ENCODE measurements at regions not wholly inside any gene's neighbourhood (a gene's known extent, or its start where the extent isn't known, plus 50 kb on each side); places are given as distances from the start of the nearest gene placed in this dataset.
"Not testable (repeated sequence)": the region's sequence is repeated elsewhere in the genome, so short reads cannot be mapped to it uniquely, and the experiment has no call there.

DNA sequence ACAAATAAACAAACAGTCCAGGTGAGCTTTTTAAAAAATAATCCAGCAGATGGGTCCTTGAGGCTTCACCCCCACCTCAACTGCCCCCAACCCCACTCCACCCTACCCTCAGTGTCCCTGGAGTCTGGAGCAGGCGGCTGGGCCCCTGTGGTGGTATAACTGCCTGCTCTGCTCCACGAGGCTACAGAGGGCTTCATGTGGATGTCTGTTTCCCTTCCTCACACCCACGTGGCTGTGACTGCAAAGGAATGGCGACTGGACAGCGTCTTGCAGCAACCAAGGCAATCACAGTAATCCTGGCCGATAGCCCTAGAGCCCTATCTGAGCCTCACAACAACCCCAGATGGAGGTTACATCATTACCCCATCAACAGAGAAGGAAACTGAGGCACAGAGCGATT, 76.5 kb downstream of the SLC2A10 start:
- Histone ChIP-seq H3K27me3 (no peaks in the 10 kb centered on the region), H3K4me1 (no peaks in the 10 kb centered on the region), H3K4me3 (no peak overlapping the region), H3K27ac (no peak overlapping the region), H3K9me3 (no peaks in the 10 kb centered on the region), H3K36me3 (no peaks in the 10 kb centered on the region)
- no peak for DNase-seq
- TF ChIP-seq POLR2A (IDR thresholded peaks at IDR 0.05), result no peak
- TF ChIP-seq, protein P1, sequence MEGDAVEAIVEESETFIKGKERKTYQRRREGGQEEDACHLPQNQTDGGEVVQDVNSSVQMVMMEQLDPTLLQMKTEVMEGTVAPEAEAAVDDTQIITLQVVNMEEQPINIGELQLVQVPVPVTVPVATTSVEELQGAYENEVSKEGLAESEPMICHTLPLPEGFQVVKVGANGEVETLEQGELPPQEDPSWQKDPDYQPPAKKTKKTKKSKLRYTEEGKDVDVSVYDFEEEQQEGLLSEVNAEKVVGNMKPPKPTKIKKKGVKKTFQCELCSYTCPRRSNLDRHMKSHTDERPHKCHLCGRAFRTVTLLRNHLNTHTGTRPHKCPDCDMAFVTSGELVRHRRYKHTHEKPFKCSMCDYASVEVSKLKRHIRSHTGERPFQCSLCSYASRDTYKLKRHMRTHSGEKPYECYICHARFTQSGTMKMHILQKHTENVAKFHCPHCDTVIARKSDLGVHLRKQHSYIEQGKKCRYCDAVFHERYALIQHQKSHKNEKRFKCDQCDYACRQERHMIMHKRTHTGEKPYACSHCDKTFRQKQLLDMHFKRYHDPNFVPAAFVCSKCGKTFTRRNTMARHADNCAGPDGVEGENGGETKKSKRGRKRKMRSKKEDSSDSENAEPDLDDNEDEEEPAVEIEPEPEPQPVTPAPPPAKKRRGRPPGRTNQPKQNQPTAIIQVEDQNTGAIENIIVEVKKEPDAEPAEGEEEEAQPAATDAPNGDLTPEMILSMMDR (IDR thresholded peaks at IDR 0.05), result no peak

DNA sequence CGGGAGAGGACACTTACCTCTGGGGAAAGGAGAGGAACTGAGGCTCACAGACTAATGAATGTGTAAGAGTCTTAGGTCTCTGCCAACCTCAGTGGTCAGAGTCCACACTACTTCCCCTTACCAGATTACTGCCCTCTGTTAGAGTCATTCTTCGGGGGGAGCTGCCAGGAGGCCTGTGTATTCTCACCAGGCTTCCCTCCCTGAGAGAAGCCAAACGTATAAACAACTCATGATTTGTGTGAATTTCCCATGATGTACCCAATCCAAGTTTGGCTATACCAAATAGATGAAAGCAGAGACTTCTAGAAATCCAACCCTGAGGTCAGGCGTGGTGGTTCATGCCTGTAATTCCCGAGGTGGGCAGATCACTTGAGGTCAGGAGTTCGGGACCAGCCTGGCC, 77.1 kb downstream of the SLC2A10 start:
- H3K4me1 ChIP-seq, result no peaks in the 10 kb centered on the region
- H3K27me3 ChIP-seq, result no peaks in the 10 kb centered on the region
- TF ChIP-seq POLR2A (IDR thresholded peaks at IDR 0.05), result no peak
- TF ChIP-seq, protein P1 (IDR thresholded peaks at IDR 0.05), result no peak
- H3K4me3 ChIP-seq, result no peak overlapping the region
- no peaks in the 10 kb centered on the region for H3K36me3 ChIP-seq
- H3K9me3 ChIP-seq, result no peaks in the 10 kb centered on the region
- no peak for DNase-seq
- no peak overlapping the region for H3K27ac ChIP-seq

DNA sequence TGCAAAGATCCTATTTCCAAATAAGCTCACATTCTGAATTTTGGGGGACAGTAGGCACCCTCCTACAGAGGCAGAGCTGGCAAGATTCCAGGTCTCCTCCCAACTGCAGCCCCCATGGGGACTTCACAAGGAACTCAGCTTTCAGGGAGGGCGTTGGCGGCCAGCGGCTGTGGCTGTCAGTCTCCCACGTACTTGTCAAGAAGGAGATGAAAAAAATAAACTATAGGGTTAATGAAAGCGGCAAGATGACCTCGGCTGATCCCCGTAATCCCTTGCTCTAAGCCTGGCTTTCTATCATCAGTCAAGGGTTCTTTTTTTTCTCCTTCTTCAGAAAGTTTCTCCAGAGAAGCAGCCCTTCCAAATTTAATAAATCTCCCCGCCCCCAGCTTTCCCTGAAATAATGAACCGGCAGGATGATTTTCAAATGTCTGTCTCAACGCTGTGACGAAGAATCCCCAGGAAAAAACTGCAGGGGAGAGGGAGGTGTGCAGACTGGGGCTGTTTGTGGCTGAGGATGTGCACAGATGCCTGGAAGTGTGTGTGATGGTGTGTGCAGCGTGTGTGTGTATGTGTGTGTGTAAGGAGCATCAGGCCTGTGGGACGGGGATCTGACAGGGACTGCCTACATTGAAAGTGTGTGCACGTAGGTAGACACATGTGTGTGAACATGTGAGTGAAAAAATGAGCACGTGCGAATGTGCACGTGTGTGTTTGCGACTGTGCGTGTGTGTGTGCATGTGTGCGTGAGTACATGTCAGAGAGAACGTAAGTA, 78.7 kb downstream of the SLC2A10 start:
- TF ChIP-seq, protein P1 (IDR thresholded peaks at IDR 0.05), result no peak
- TF ChIP-seq POLR2A (IDR thresholded peaks at IDR 0.05), result no peak
- Histone ChIP-seq H3K27ac (no peak overlapping the region), H3K27me3 (no peaks in the 10 kb centered on the region), H3K9me3 (no peaks in the 10 kb centered on the region), H3K4me3 (no peak overlapping the region), H3K36me3 (no peaks in the 10 kb centered on the region), H3K4me1 (no peaks in the 10 kb centered on the region)
- DNase-seq, result no peak

DNA sequence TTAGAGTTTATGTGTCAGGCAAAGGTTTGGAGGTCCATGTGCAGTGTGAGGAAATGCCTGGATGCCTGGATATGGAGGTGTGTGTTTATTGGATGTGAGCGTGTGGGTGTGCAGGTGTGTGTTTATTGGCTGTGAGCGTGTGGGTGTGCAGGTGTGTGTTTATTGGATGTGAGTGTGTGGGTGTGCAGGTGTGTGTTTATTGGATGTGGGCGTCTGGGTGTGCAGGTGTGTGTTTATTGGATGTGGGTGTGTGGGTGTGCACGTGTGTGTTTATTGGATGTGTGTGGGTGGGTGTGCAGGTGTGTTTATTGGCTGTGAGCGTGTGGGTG, 79.3 kb downstream of the SLC2A10 start:
- H3K4me1 ChIP-seq, H3K9me3 ChIP-seq, DNase-seq: not testable (repeated sequence)

DNA sequence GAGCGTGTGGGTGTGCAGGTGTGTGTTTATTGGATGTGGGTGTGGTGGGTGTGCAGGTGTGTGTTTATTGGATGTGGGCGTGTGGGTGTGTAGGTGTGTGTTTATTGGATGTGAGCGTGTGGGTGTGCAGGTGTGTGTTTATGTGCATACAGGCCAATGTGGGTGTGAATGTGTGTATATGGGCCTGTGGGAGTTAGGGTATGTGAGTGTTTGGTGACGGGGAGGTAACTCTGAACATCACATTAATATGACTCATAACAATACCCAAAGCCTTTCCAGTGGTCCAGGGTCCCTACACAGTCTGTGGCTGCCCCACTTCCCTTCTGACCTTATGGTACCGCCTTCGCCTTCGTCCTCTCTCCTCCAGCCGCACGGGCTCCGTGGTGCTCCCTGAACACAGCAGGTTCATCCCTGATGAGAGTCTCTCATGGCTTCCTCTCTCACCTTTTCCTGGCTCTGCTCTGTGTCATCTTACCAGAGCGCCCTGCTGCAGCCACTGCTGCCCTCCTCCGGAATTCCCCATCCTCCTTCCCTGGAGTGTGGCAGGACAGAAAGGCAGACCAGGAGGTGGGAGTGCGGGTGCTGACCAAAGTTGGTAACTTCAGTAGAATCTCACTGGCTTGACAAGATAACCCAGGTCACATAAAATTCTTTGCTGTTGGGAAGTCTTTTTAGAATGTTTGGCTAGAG, 80.0 kb downstream of the SLC2A10 start:
- Histone ChIP-seq H3K9me3 (no peaks in the 10 kb centered on the region), H3K4me1 (no peaks in the 10 kb centered on the region), H3K36me3 (no peaks in the 10 kb centered on the region), H3K27me3 (no peaks in the 10 kb centered on the region), H3K4me3 (no peak overlapping the region), H3K27ac (no peak overlapping the region)
- TF ChIP-seq POLR2A (IDR thresholded peaks at IDR 0.05), result no peak
- TF ChIP-seq, protein P1 (IDR thresholded peaks at IDR 0.05), result no peak
- DNase-seq, result no peak

More for the DNA sequence above, 79.3 kb downstream of the SLC2A10 start:
- H3K4me3 ChIP-seq, H3K27ac ChIP-seq, H3K36me3 ChIP-seq, H3K27me3 ChIP-seq: not testable (repeated sequence)

GRCh38 chr20:46791722-46792416, 82.4 kb downstream of the SLC2A10 start:
- Histone ChIP-seq H3K4me3 (no peak overlapping the region), H3K27me3 (no peaks in the 10 kb centered on the region), H3K27ac (no peak overlapping the region), H3K36me3 (no peaks in the 10 kb centered on the region), H3K9me3 (no peaks in the 10 kb centered on the region), H3K4me1 (no peaks in the 10 kb centered on the region)
- TF ChIP-seq POLR2A (IDR thresholded peaks at IDR 0.05), result no peak
- TF ChIP-seq, protein P1 (IDR thresholded peaks at IDR 0.05), result no peak
- DNase-seq, result no peak
